Mucosa of descending colon (tissue), 3 donors: ENCODE measurements at regions not wholly inside any gene's neighbourhood (a gene's known extent, or its start where the extent isn't known, plus 50 kb on each side); places are given as distances from the start of the nearest gene placed in this dataset.

Source experiments
- ATAC-seq: fragments of 200-7000 bp; cut with Tn5 transposase; one replicate; pipeline ENCODE4 v1.9.1; 2020; ENCODE audit warnings: mild to moderate bottlenecking, moderate library complexity
- DNase-seq, 3 donors: peaks; one replicate each; pipeline ENCODE4 v3.0.0-alpha.2; 2020
- H3K36me3 ChIP-seq: fragments of 200-600 bp; one replicate; pipeline ENCODE4 v1.8.0; 2021; ENCODE audit warnings: low read depth, mild to moderate bottlenecking
- H3K4me1 ChIP-seq: fragments of 200-600 bp; one replicate; pipeline ENCODE4 v1.8.0; 2021; ENCODE audit warnings: low read depth, mild to moderate bottlenecking
- H3K4me3 ChIP-seq: fragments of 200-600 bp; one replicate; pipeline ENCODE4 v1.8.0; 2021; ENCODE audit warnings: mild to moderate bottlenecking
- H3K9me3 ChIP-seq: fragments of 200-600 bp; one replicate; pipeline ENCODE4 v1.8.0; 2021; ENCODE audit warnings: mild to moderate bottlenecking
- CTCF ChIP-seq: fragments of 200-600 bp; IDR thresholded peaks from one replicate; pipeline ENCODE4 v1.8.0; 2022; ENCODE audit warnings: antibody characterized with exemption, mild to moderate bottlenecking
- intact Hi-C, 2 donors: fragments of 100-400 bp; cut with DNase I in 1 of 2; cut with micrococcal nuclease in 1 of 2; formaldehyde crosslinking; loops; one replicate each; pipeline versions ENCODE4 v1.11.0 to v1.11.1; 2022; cut with DNase I, micrococcal nuclease
- donor health status: DM: no; HTN: no; CAD: no; lungs with moderate emphysema.
- donor health status: DM: no; HTN: no; CAD: no.
- donor health status: DM: no; HTN: yes; CAD: no.

- Histone ChIP-seq H3K36me3 (no peaks in the 10 kb centered on the region), H3K9me3 (no peaks in the 10 kb centered on the region), H3K4me3 (no peak overlapping the region), H3K4me1 (no peaks in the 10 kb centered on the region)
- intact Hi-C loops: no loop called here
- DNase-seq: no peak
- ATAC-seq: no peak
- TF ChIP-seq CTCF: no peak
Observed at GRCh38 chr16:64004116-64004515, 1117.7 kb downstream of the CDH11 start.

- H3K4me3 ChIP-seq: no peak overlapping the region
- no peaks in the 10 kb centered on the region for H3K9me3 ChIP-seq
- no peak for TF ChIP-seq CTCF
- no peaks in the 10 kb centered on the region for H3K36me3 ChIP-seq
- intact Hi-C loops: no loop called here
- DNase-seq (no peak), ATAC-seq (no peak)
- H3K4me1 ChIP-seq: no peaks in the 10 kb centered on the region
Observed at GRCh38 chr16:63995025-63995424, 1126.8 kb downstream of the CDH11 start.

- Histone ChIP-seq H3K4me1 (no peaks in the 10 kb centered on the region), H3K4me3 (no peak overlapping the region), H3K36me3 (no peaks in the 10 kb centered on the region), H3K9me3 (no peaks in the 10 kb centered on the region)
- TF ChIP-seq CTCF: no peak
- DNase-seq (no peak), ATAC-seq (no peak)
- intact Hi-C loops: no loop called here
Observed at GRCh38 chr16:63983401-63983800, 1138.5 kb downstream of the CDH11 start.

- TF ChIP-seq CTCF: no peak
- H3K4me1 ChIP-seq: no peaks in the 10 kb centered on the region
- H3K4me3 ChIP-seq: no peak overlapping the region
- no peaks in the 10 kb centered on the region for H3K9me3 ChIP-seq
- no peak for ATAC-seq
- intact Hi-C loops: no loop called here
- H3K36me3 ChIP-seq: no peaks in the 10 kb centered on the region
- DNase-seq: no peak
Observed at GRCh38 chr16:63982741-63983140, 1139.1 kb downstream of the CDH11 start.

GRCh38 chr16:63982110-63982509 is 1139.8 kb downstream of the CDH11 start:
- no peak for TF ChIP-seq CTCF
- DNase-seq (no peak), ATAC-seq (no peak)
- intact Hi-C loops: no loop called here
- no peaks in the 10 kb centered on the region for H3K36me3 ChIP-seq
- no peaks in the 10 kb centered on the region for H3K4me1 ChIP-seq
- H3K9me3 ChIP-seq: no peaks in the 10 kb centered on the region
- H3K4me3 ChIP-seq: no peak overlapping the region

- intact Hi-C loops: no loop called here
- Histone ChIP-seq H3K4me1 (no peaks in the 10 kb centered on the region), H3K36me3 (no peaks in the 10 kb centered on the region), H3K9me3 (no peaks in the 10 kb centered on the region), H3K4me3 (no peak overlapping the region)
- TF ChIP-seq CTCF: no peak
- no peak for DNase-seq
- no peak for ATAC-seq
Observed at GRCh38 chr16:63981639-63982038, 1140.2 kb downstream of the CDH11 start.
